Esophagus squamous epithelium (tissue), 4 donors: ENCODE measurements at regions not wholly inside any gene's neighbourhood (a gene's known extent, or its start where the extent isn't known, plus 50 kb on each side); places are given as distances from the start of the nearest gene placed in this dataset.

Experiments
- POLR2A ChIP-seq, 4 donors: fragments of 450-650 bp; IDR thresholded peaks; one replicate each; pipeline ENCODE4 v1.6.1; 2017; ENCODE audit warnings: antibody characterized with exemption in 4 of 4, mild to moderate bottlenecking in 4 of 4, moderate library complexity in 3 of 4
- TF ChIP-seq, protein P1 (sequence below), 6 experiments: fragments of 450-650 bp in 4 of 6; fragments of 200-600 bp in 2 of 6; sonication (generic) in 2 of 6; IDR thresholded peaks; one replicate each; pipeline ENCODE4 v1.5.1; 2016 to 2019; ENCODE audit warnings: antibody characterized with exemption in 6 of 6, mild to moderate bottlenecking in 4 of 6, moderate library complexity in 4 of 6

DNA sequence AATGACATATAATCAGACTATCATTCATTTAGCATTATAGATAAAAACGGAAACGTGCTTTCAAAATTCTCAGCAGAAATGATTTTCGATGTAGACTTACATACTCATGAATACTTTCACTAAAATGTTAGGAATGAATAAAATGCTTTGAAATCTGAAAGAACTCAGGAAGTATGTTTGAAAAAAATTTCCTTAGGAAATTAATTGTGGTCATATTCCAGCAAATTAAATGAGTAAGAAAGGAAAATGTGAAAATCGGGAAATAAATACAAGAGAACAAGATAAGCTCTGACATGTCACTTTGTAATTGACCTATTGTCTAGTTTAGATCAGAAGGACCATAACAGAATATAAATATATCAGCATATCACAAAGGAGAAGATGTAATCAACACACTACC is 981.0 kb upstream of the CDH2 start:
- TF ChIP-seq, protein P1, sequence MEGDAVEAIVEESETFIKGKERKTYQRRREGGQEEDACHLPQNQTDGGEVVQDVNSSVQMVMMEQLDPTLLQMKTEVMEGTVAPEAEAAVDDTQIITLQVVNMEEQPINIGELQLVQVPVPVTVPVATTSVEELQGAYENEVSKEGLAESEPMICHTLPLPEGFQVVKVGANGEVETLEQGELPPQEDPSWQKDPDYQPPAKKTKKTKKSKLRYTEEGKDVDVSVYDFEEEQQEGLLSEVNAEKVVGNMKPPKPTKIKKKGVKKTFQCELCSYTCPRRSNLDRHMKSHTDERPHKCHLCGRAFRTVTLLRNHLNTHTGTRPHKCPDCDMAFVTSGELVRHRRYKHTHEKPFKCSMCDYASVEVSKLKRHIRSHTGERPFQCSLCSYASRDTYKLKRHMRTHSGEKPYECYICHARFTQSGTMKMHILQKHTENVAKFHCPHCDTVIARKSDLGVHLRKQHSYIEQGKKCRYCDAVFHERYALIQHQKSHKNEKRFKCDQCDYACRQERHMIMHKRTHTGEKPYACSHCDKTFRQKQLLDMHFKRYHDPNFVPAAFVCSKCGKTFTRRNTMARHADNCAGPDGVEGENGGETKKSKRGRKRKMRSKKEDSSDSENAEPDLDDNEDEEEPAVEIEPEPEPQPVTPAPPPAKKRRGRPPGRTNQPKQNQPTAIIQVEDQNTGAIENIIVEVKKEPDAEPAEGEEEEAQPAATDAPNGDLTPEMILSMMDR (IDR thresholded peaks at IDR 0.05): no peak
- TF ChIP-seq POLR2A (IDR thresholded peaks at IDR 0.05): no peak
